Upper lobe of left lung (tissue), 6 donors: ENCODE measurements at regions not wholly inside any gene's neighbourhood (a gene's known extent, or its start where the extent isn't known, plus 50 kb on each side); places are given as distances from the start of the nearest gene placed in this dataset.
A peak's percentile ranks its signal among the peaks of the same experiment; 100 is the strongest.
"Not testable (repeated sequence)": the region's sequence is repeated elsewhere in the genome, so short reads cannot be mapped to it uniquely, and the experiment has no call there.

Experiments used
- ATAC-seq, 2 donors: fragments of 200-7000 bp; cut with Tn5 transposase; one replicate each; pipeline ENCODE4 v1.9.1; 2022; ENCODE audit warnings: mild to moderate bottlenecking in 2 of 2, moderate library complexity in 2 of 2; ENCODE audit not compliant: low FRiP score in 2 of 2
- DNase-seq, 2 donors: peaks; one replicate each; pipeline ENCODE4 v3.0.0-alpha.2; 2019 to 2020
- H3K27ac ChIP-seq, 4 donors: fragments of 200-600 bp; sonication (generic); one replicate each; pipeline ENCODE4 v1.5.1; 2016 to 2019
- H3K27me3 ChIP-seq, 4 donors: fragments of 200-600 bp; sonication (generic); one replicate each; pipeline ENCODE4 v1.5.1; 2017 to 2019
- H3K36me3 ChIP-seq, 4 donors: fragments of 200-600 bp; sonication (generic); one replicate each; pipeline ENCODE4 v1.5.1; 2016 to 2019
- H3K4me1 ChIP-seq, 4 donors: fragments of 200-600 bp; sonication (generic); one replicate each; pipeline ENCODE4 v1.5.1; 2018 to 2019
- H3K4me3 ChIP-seq, 4 donors: fragments of 200-600 bp; sonication (generic); one replicate each; pipeline ENCODE4 v1.5.1; 2017 to 2019; ENCODE audit warnings: mild to moderate bottlenecking in 2 of 4, moderate library complexity in 1 of 4
- H3K9me3 ChIP-seq, 4 donors: fragments of 200-600 bp; sonication (generic); one replicate each; pipeline ENCODE4 v1.5.1; 2018 to 2019
- WGBS, 2 donors: methylation state at CpG; one replicate each; pipeline ENCODE4 v1.1.5; 2017 to 2018; 5-methylcytosine and 5-hydroxymethylcytosine counted together
- donor health status: DM: no; HTN: no; CAD: no; lungs with moderate emphysema.
- donor health status: DM: no; HTN: yes; CAD: no; lungs with severe emphysema.

DNA sequence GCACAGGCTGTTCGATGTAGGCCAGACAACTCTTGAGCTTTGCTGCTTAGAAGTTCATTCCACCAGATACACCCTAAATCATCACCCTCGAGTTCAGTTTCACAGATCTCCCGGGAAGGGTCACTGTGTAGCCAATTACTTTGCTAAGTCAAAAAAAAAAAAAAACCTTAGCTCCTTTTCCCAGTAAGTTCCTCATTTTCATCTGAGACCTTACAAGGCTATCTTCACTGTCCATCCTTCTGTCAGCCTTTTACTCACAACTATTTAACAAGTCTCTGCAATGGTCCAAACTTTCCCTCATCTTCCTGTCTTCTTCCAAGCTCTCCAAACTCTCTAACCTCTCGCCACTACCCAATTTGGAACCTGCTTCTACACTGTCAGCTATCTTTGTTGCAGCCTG is 615.9 kb upstream of the DEFB115 start:
- H3K9me3 ChIP-seq, H3K27me3 ChIP-seq, H3K27ac ChIP-seq, H3K4me3 ChIP-seq, H3K4me1 ChIP-seq, H3K36me3 ChIP-seq, DNase-seq, ATAC-seq: not testable (repeated sequence)
- 70 to 74% methylated on average over 4 of the region's 4 CpGs for WGBS, 2 donors

DNA sequence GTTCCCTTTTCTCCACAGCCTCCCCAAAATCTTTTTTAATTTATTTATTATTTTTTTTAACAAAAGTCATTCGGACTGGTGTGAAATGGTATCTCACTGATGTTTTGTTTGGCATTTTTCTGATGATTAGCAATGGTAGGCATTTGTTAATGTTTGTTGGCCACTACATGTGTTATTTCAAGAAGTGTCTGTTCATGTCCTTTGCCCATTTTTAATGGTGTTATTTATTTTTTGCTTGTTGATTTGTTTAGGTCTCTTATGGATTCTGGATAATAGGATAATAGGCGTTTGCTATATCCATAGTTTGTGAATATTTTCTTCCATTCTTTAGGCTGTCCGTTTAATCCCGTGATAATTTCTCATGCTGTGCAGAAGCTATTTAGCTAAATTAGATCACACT is 596.5 kb upstream of the DEFB115 start:
- not testable (repeated sequence) for H3K9me3 ChIP-seq, H3K27ac ChIP-seq, H3K4me1 ChIP-seq, H3K27me3 ChIP-seq, ATAC-seq, DNase-seq, H3K4me3 ChIP-seq, H3K36me3 ChIP-seq
- WGBS, 2 donors = 86 to 93% methylated on average over 4 of the region's 4 CpGs

- not testable (repeated sequence) for H3K27me3 ChIP-seq, H3K4me1 ChIP-seq, DNase-seq, H3K36me3 ChIP-seq, H3K4me3 ChIP-seq, H3K9me3 ChIP-seq, ATAC-seq, H3K27ac ChIP-seq
- 40 to 63% methylated on average over 1 to 2 of the region's 2 CpGs for WGBS, 2 donors
Measured at GRCh38 chr20:30668418-30668817, 589.0 kb upstream of the DEFB115 start.

DNA sequence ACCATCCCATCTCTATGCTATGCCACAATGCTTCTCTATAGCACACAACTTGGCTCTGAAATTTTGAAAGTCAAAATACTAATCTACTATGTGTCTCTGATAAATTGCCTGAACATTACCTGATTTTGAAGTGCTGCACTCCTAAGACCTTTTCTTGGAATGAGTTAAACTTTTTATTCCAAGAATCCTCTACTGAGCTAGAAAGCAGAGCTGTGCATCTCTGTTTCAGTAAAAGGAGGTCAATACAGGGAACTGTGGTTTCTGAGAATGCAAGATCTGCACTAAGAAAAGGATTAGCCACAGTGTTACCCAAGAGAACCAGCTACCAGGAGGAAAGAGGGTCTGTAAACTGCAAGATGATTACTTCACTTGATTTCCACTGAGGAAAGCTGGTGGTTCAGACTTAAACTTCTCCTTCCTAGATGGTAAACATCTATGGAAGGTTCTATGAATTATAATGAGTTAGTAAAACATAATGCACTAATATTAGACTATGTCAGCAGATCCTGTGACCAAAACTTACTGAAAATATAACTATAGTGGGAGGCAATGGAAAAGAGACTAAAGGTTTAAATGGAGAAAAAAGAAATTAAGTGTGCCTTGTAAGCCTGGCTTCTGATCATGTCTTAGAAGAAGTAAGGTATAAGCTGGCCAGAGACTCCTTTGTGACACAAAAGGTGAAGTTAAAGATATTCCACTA is 588.0 kb upstream of the DEFB115 start:
- DNase-seq, H3K27me3 ChIP-seq, H3K4me1 ChIP-seq, H3K36me3 ChIP-seq, H3K9me3 ChIP-seq, ATAC-seq, H3K27ac ChIP-seq, H3K4me3 ChIP-seq: not testable (repeated sequence)

DNA sequence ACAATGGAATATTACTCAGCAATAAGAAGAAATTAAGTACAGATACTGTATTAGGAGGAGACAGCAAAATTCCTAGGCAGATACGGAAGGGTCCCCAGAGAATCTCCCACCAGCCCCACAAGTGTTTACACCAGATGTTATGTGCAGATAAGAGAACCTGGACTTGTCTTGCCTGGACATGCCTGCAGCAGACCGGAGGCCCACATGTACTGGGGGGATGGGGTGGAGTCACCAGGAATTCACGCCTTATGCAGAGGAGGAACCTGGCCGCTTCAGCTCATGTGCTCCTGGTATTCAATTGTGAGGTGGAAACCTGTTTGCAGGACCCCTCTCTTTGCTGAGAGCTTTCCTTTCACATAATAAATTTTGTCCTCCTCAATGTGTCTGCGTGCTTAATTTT is 586.3 kb upstream of the DEFB115 start:
- not testable (repeated sequence) for H3K27me3 ChIP-seq, H3K9me3 ChIP-seq, ATAC-seq, H3K36me3 ChIP-seq, DNase-seq, H3K4me3 ChIP-seq, H3K27ac ChIP-seq, H3K4me1 ChIP-seq
- 72 to 83% methylated on average over 5 of the region's 5 CpGs for WGBS, 2 donors

GRCh38 chr20:30675988-30676564 is 581.4 kb upstream of the DEFB115 start:
- H3K27me3 ChIP-seq, H3K9me3 ChIP-seq, H3K4me3 ChIP-seq, ATAC-seq, H3K27ac ChIP-seq, H3K36me3 ChIP-seq, H3K4me1 ChIP-seq, DNase-seq: not testable (repeated sequence)
- WGBS, 2 donors = 74 to 82% methylated on average over 6 of the region's 6 CpGs

DNA sequence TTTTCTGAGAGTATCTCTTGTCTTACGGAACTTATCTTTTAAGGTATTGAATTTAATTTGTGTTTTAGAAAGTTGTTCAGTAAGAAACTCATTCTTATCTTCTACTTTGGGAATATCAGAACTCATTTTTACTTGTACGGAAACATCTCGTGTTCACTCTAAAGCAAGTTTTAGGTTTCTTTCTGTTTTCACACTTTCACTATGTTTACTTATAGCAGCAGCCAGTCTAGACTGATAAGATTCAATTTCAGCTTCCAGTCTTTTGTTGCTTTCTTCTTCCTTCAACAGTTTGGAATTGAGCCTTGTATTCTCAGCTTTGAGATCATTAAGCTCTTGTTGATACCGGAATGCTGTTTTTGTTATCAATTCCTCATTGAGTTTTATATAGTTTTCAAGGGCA is 575.2 kb upstream of the DEFB115 start:
- not testable (repeated sequence) for H3K9me3 ChIP-seq, H3K4me3 ChIP-seq, H3K36me3 ChIP-seq, H3K27me3 ChIP-seq, H3K4me1 ChIP-seq, H3K27ac ChIP-seq, ATAC-seq, DNase-seq
- 62 to 88% methylated on average over 4 of the region's 4 CpGs for WGBS, 2 donors

DNA sequence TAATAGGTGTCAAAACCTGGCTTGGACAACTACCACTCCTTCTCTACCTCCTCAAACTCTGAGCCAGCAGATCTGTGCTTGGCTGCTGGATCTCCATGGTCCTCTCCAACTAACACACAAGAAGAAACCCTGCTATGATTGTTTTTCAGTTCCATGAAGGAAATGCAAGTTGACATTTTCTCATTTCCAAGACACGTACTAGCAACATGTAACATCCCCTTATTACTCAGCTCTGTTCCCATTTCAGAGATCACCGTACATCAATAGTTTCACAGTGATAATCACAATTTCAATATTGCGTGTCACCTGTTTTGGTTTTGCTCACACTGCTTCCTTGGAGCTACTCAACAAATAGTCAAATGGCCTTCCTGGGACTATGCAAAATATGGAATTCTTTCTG is 544.6 kb upstream of the DEFB115 start:
- H3K27ac ChIP-seq, ATAC-seq, DNase-seq, H3K9me3 ChIP-seq, H3K4me1 ChIP-seq, H3K4me3 ChIP-seq, H3K27me3 ChIP-seq, H3K36me3 ChIP-seq: not testable (repeated sequence)
- 76 to 84% methylated on average over 3 of the region's 3 CpGs for WGBS, 2 donors

GRCh38 chr20:30719415-30720199 is 537.9 kb upstream of the DEFB115 start:
- H3K4me3 ChIP-seq, DNase-seq, H3K27me3 ChIP-seq, H3K9me3 ChIP-seq, H3K4me1 ChIP-seq, ATAC-seq, H3K36me3 ChIP-seq, H3K27ac ChIP-seq: not testable (repeated sequence)
- 43 to 47% methylated on average over 6 of the region's 6 CpGs for WGBS, 2 donors

GRCh38 chr20:30723511-30723910 is 534.0 kb upstream of the DEFB115 start:
- 8 to 20% methylated on average over 15 to 27 of the region's 27 CpGs for WGBS, 2 donors
- H3K4me1 ChIP-seq, ATAC-seq, H3K27me3 ChIP-seq, H3K36me3 ChIP-seq, H3K9me3 ChIP-seq: not testable (repeated sequence)
- Histone ChIP-seq H3K27ac (peak overlapping the region in 1 of 4 donors; percentile 40), H3K4me3 (peak overlapping the region in 3 of 4 donors; percentile 33 to 57 (median 46))
- DNase-seq = peak in 1 of 2 donors; percentile 72
